Osteocyte (in vitro differentiated cells): ENCODE measurements at regions not wholly inside any gene's neighbourhood (a gene's known extent, or its start where the extent isn't known, plus 50 kb on each side); places are given as distances from the start of the nearest gene placed in this dataset.

ENCODE experiments used
- DNase-seq: peaks from one replicate; pipeline ENCODE4 v3.0.0; 2021; ENCODE audit warnings: mixed read lengths; ENCODE audit not compliant: unreplicated experiment; ENCODE audit errors: extremely low spot score
- H3K27ac Mint-ChIP-seq: one replicate; pipeline ENCODE4 v1.8.0; 2021; ENCODE audit warnings: mild to moderate bottlenecking, mixed read lengths; ENCODE audit not compliant: unreplicated experiment
- H3K27me3 Mint-ChIP-seq: one replicate; pipeline ENCODE4 v1.8.0; 2021; ENCODE audit warnings: mixed read lengths; ENCODE audit not compliant: unreplicated experiment
- H3K36me3 Mint-ChIP-seq: one replicate; pipeline ENCODE4 v1.8.0; 2021; ENCODE audit warnings: mixed read lengths; ENCODE audit not compliant: unreplicated experiment
- H3K4me1 Mint-ChIP-seq: one replicate; pipeline ENCODE4 v1.8.0; 2021; ENCODE audit warnings: mixed read lengths; ENCODE audit not compliant: unreplicated experiment
- H3K4me3 Mint-ChIP-seq: one replicate; pipeline ENCODE4 v1.8.0; 2021; ENCODE audit warnings: mild to moderate bottlenecking, moderate library complexity, mixed read lengths; ENCODE audit not compliant: unreplicated experiment
- H3K9me3 Mint-ChIP-seq: one replicate; pipeline ENCODE4 v1.8.0; 2021; ENCODE audit warnings: mixed read lengths; ENCODE audit not compliant: unreplicated experiment
- TF ChIP-seq, protein P1 (sequence below): fragments of 200-600 bp; sonication (generic); IDR thresholded peaks from 2 replicates; pipeline ENCODE4 v1.5.0; 2021; ENCODE audit warnings: antibody characterized with exemption, mild to moderate bottlenecking, moderate library complexity

DNA sequence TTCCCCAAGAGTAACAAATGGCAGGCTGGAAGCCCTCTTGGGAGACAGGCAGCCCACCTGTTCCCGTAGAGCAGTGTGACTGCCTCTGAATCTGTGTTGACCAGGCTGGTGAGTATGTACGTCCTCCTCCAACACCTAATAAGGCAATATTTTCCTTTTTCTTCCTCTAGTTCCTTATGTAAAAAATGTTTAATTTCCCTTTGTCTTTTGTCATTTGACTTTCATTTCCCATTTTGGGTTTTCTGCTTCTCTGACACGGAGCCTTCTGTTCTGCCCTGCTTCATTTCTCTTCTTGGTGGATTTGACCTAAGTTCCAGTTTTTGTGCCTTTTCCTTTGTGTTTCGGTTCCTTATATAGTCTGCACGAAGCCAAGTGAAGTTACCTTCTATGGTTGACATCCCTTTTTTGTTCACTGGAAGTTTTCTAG lies 65.8 kb upstream of the ATF3 start:
- H3K9me3 Mint-ChIP-seq: peaks cover under 1% of the 10 kb centered on the region
- DNase-seq: no peak
- H3K4me3 Mint-ChIP-seq: no peak overlapping the region
- H3K27me3 Mint-ChIP-seq: peaks cover 31% of the 10 kb centered on the region
- H3K36me3 Mint-ChIP-seq: no peaks in the 10 kb centered on the region
- no peak overlapping the region for H3K27ac Mint-ChIP-seq
- no peaks in the 10 kb centered on the region for H3K4me1 Mint-ChIP-seq
- TF ChIP-seq, protein P1, sequence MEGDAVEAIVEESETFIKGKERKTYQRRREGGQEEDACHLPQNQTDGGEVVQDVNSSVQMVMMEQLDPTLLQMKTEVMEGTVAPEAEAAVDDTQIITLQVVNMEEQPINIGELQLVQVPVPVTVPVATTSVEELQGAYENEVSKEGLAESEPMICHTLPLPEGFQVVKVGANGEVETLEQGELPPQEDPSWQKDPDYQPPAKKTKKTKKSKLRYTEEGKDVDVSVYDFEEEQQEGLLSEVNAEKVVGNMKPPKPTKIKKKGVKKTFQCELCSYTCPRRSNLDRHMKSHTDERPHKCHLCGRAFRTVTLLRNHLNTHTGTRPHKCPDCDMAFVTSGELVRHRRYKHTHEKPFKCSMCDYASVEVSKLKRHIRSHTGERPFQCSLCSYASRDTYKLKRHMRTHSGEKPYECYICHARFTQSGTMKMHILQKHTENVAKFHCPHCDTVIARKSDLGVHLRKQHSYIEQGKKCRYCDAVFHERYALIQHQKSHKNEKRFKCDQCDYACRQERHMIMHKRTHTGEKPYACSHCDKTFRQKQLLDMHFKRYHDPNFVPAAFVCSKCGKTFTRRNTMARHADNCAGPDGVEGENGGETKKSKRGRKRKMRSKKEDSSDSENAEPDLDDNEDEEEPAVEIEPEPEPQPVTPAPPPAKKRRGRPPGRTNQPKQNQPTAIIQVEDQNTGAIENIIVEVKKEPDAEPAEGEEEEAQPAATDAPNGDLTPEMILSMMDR: no peak

GRCh38 chr1:212544110-212544509 lies 64.5 kb upstream of the ATF3 start:
- Mint-ChIP-seq H3K4me1 (no peaks in the 10 kb centered on the region), H3K36me3 (no peaks in the 10 kb centered on the region)

DNA sequence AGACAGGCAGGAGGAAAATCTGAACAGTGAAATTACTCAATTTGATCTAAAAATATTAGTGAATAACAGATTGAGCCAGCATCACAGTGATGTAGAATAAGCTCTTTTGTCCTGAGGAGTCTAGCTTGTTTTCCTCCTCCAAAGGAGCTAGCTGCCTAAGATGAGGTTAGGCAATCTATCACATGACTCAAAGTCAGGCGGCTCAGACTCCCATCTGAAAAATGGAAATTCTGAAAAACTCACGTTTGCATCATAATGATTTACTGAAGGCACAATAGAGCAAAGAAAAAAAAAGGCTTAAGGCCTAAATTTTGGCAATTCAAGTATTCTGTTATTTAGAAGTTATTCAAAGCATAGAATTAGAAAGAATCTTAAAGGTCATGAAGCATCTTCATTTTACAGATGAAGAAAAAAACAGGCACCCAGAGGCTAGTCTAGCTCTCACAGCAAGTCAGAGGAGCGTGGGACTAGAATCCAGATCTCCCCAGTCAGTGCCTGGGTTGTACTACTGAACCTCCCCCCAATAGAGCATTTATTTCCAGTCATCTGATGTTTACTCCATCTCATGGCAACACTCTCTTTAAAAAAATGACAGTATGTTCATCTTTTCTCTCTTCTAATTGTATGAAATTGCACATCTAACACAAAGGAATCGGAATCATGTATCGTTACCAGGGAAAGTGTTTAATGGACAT lies 62.5 kb upstream of the ATF3 start:
- TF ChIP-seq, protein P1: no peak
- H3K36me3 Mint-ChIP-seq: no peaks in the 10 kb centered on the region
- no peak overlapping the region for H3K27ac Mint-ChIP-seq
- H3K27me3 Mint-ChIP-seq: peaks cover 40% of the 10 kb centered on the region
- no peak for DNase-seq
- H3K9me3 Mint-ChIP-seq: no peaks in the 10 kb centered on the region
- no peaks in the 10 kb centered on the region for H3K4me1 Mint-ChIP-seq
- H3K4me3 Mint-ChIP-seq: no peak overlapping the region

More at GRCh38 chr1:212544110-212544509, 64.5 kb upstream of the ATF3 start:
- Mint-ChIP-seq H3K27ac (no peak overlapping the region), H3K9me3 (no peaks in the 10 kb centered on the region), H3K27me3 (peaks cover 31% of the 10 kb centered on the region), H3K4me3 (no peak overlapping the region)
- DNase-seq: no peak
- TF ChIP-seq, protein P1: no peak

- no peaks in the 10 kb centered on the region for H3K36me3 Mint-ChIP-seq
- H3K27me3 Mint-ChIP-seq: peaks cover 24% of the 10 kb centered on the region
- H3K4me3 Mint-ChIP-seq: no peak overlapping the region
- no peak overlapping the region for H3K27ac Mint-ChIP-seq
- TF ChIP-seq, protein P1: no peak
- no peaks in the 10 kb centered on the region for H3K4me1 Mint-ChIP-seq
- DNase-seq: no peak
- no peaks in the 10 kb centered on the region for H3K9me3 Mint-ChIP-seq
These were observed 59.0 kb upstream of the ATF3 start for GRCh38 chr1:212549503-212550017.

DNA sequence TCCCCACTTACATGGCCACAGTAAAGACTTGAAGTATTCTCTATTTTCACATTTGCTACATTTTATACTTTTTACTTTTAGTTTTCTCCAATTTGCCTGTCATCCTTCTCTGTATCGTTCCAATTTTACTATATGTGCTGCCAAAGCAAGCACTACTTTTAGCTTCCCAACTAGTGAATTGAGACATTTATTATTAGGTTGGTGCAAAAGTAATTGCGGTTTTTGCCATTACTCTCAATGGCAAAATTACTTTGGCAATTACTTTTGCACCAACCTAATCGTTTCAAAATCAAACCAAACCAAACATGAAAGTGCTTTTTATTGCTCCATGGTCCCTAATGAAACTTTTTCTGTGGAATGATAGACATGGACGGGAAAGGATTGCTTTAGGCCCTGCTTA lies 56.6 kb upstream of the ATF3 start:
- Mint-ChIP-seq H3K36me3 (no peaks in the 10 kb centered on the region), H3K27ac (no peak overlapping the region), H3K4me1 (no peaks in the 10 kb centered on the region), H3K4me3 (no peak overlapping the region), H3K27me3 (peaks cover 13% of the 10 kb centered on the region), H3K9me3 (no peaks in the 10 kb centered on the region)
- no peak for DNase-seq
- TF ChIP-seq, protein P1: no peak
